ENCODE measurements at regions not wholly inside any gene's neighbourhood (a gene's known extent, or its start where the extent isn't known, plus 50 kb on each side); places are given as distances from the start of the nearest gene placed in this dataset.

- Histone ChIP-seq H4K20me1 (replicated peaks; ENCODE audit: control insufficient read depth, insufficient read depth, low read length) (no peaks in the 10 kb centered on the region), H3K9me1 (ENCODE audit: control insufficient read depth, insufficient read depth, low read length) (no peaks in the 10 kb centered on the region), H3K4me3 (no peak overlapping the region), H3K9me3 (replicated peaks; ENCODE audit: control insufficient read depth, insufficient read depth, low read depth, low read length) (no peaks in the 10 kb centered on the region), H2AFZ (ENCODE audit: low read depth, low read length) (no peak overlapping the region), H3K4me2 (ENCODE audit: insufficient read depth, low read length) (no peak overlapping the region), H3K79me2 (ENCODE audit: control insufficient read depth, insufficient read depth, low read length) (no peaks in the 10 kb centered on the region), H3K27ac (ENCODE audit: extremely low read depth, low read depth, low read length) (no peak overlapping the region), H3K27me3 (ENCODE audit: control insufficient read depth in 2 of 2, insufficient read depth in 2 of 2, low read length in 2 of 2) (peaks cover 0 to 10% of the 10 kb centered on the region in 2 experiments; a peak in 1 of 5 replicates), H3K9ac (ENCODE audit: insufficient read depth in 1 of 2, low read depth in 2 of 2, low read length in 2 of 2) (no peak overlapping the region), H3K36me3 (ENCODE audit: control insufficient read depth, insufficient read depth, low read length) (no peaks in the 10 kb centered on the region), H3K4me1 (replicated peaks in 1 of 2; ENCODE audit: control insufficient read depth in 2 of 2, insufficient read depth in 2 of 2, low read length in 2 of 2) (no peaks in the 10 kb centered on the region)
- BruUV-seq (replicated peaks), result no TSS peak
- ChIA-PET CTCF (ENCODE audit: low intra/inter-chr PET ratio) (no interaction called here), POLR2A (no interaction called here)
- WGBS (ENCODE audit: insufficient coverage, low coverage, missing lambda C conversion rate), result 0% methylated on average over 4 of the region's 4 CpGs
- in situ Hi-C loops (cut with MboI), result no loop called here
- intact Hi-C loops (cut with micrococcal nuclease), result no loop called here
- FAIRE-seq (no peak), ATAC-seq (no peak), DNase-seq (ENCODE audit: extremely low read depth in 1 of 4, low spot score in 3 of 4) (no peak)
- TF ChIP-seq ELF2 (CRISPR knock-in tag; IDR thresholded peaks at IDR 0.05), result no peak
- no peak for TF ChIP-seq PHB (CRISPR knock-in tag; IDR thresholded peaks at IDR 0.05)
- no peak for TF ChIP-seq ZBTB11 (CRISPR knock-in tag; IDR thresholded peaks at IDR 0.05)
- no peak for TF ChIP-seq CREBBP (IDR thresholded peaks at IDR 0.05; ENCODE audit: low read depth, low read length)
- no peak for TF ChIP-seq HNRNPUL1 (IDR thresholded peaks at IDR 0.05; ENCODE audit: low read length)
- TF ChIP-seq GATAD2A (IDR thresholded peaks at IDR 0.05), result no peak
- no peak for TF ChIP-seq ZNF79 (CRISPR knock-in tag; IDR thresholded peaks at IDR 0.05; ENCODE audit: low read depth)
- TF ChIP-seq IRF1 (CRISPR knock-in tag; IDR thresholded peaks at IDR 0.05; ENCODE audit: borderline replicate concordance), result no peak
- no peak for TF ChIP-seq ZNF23 (CRISPR knock-in tag; IDR thresholded peaks at IDR 0.05)
- no peak for TF ChIP-seq ARID2 (IDR thresholded peaks at IDR 0.05)
- no peak for TF ChIP-seq TRIM28 (IDR thresholded peaks at IDR 0.05)
- TF ChIP-seq PYGO2 (tag; IDR thresholded peaks at IDR 0.05), result no peak
- TF ChIP-seq TAF7 (tag; IDR thresholded peaks at IDR 0.05), result no peak
- no peak for TF ChIP-seq GABPA (tag; conservative IDR thresholded peaks at IDR 0.05; ENCODE audit: low read depth)
- no peak for TF ChIP-seq THAP12 (CRISPR knock-in tag; IDR thresholded peaks at IDR 0.05)
These were observed 104.2 kb downstream of the ACKR3 start for GRCh38 chr2:236673823-236674185.

Data from K562 (cell line).